SIG-M5 treated with dmso at 0.1 percent for 504 hours (cell line): ENCODE measurements at regions not wholly inside any gene's neighbourhood (a gene's known extent, or its start where the extent isn't known, plus 50 kb on each side); places are given as distances from the start of the nearest gene placed in this dataset.

ENCODE experiments used
- DNase-seq: peaks from one replicate; lab custom pipeline; 2025; ENCODE audit not compliant: unreplicated experiment; lab: John Stamatoyannopoulos, UW

DNA sequence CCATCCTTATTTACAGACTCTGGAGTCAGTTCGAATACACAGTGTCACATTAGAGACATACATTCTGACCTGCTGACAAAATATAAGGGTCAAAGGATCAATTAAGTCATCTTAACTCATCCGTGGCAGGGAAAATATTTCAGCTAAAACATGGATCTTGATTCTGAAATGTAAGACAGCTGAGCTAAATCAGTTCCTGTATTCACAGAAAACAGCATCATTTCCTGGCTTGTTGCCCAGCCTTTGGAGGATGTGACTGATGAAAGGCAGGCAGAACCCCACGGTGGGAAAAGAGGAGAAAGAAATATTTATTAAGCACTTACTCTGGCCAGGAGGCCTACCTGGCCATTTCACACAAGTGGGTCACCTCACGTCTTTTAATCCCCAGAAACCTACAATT is 101.9 kb downstream of the GAS2L3 start:
- DNase-seq: no peak

DNA sequence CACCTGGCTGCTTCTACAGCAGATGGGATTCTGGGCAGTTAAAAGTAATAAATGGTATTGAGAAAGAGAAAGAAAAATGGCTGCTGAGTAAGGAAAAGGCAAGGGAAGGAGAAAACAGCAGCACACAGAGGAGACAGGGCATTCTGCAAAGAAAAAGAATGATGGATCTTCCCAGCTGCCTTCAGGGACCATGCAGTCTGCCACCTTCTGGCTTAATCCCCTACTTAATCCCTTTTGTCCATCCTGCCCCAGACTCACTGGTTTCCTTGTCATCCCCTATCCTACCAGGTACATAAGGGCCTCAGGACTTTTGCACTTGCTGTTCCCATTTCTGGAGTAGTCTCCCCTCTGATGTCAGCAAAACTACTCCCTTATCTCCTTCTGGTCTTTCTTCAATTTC is 107.6 kb downstream of the GAS2L3 start:
- DNase-seq: no peak

DNA sequence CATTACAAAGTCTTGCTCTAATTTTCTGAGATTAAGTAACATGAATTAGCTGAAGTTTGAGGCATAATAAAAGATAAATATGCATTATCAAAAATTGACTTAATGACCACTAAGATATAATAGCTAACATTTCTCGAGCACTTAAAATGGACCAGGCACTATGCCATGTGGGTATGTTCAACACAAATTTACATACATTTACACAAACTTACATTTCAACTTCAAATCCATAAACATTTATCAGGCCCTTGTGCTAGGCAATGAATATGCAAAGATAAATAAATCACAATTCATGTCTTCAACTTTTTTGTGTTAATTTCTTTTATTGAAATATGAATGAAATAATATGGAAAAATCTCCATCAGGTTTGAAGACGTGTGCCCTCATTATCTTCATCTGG is 108.7 kb downstream of the GAS2L3 start:
- DNase-seq: no peak

DNA sequence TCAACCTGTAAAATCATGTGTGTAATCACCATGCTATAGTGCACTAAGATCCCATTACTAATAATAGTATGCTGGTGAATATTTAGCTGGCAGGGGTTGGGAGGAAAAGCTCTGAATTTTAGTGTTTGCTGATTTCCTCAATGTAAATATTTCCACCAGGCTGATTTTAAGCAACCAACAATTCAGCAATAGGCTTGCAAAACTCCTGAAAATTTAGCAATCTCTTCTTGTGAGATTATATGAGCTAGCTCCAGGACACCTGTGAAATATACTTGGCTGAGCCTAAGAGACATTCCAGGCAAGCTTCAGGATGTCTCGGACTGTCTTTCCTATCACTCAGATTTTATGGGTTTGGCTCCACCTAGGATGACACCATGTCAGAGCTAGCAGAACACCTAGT is 106.9 kb upstream of the ANO4 start:
- no peak for DNase-seq

DNA sequence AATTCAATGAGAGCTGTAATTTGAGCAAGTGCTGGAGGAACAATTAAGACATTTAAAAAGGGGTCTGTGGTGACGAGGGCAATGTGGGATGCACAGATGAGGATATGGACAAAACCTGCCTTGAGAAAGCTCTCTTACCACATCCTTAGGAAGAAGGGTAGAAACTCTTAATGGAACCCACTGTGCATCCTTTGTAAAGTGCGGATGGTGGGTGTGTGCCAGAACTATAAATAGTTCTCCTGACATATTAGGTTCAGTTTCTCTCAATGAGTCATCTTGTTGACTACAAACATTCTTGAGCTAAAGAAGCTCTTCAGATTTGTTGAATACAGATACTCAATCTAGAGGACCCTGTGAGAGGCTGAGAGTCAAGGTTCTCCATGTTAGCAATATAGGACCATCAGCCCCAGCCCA is 106.1 kb upstream of the ANO4 start:
- no peak for DNase-seq

DNA sequence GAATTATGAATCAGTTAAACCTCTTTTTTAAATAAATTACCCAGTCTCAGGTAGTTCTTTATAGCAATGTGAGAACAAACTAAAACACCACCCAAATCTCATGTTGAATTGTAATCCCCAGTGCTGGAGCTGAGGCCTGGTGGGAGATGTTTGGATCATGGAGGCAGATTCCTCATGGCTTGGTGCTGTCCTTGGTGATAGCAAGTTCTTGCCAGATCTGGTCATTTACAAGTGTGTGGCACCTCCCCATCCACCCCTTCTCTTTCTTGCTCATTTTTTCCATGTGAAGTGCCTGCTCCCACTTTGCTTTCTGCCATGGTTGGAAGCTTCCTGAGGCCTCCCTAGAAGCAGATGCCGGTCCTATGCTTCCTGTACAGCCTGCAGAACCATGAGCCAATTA is 102.1 kb upstream of the ANO4 start:
- DNase-seq: no peak

DNA sequence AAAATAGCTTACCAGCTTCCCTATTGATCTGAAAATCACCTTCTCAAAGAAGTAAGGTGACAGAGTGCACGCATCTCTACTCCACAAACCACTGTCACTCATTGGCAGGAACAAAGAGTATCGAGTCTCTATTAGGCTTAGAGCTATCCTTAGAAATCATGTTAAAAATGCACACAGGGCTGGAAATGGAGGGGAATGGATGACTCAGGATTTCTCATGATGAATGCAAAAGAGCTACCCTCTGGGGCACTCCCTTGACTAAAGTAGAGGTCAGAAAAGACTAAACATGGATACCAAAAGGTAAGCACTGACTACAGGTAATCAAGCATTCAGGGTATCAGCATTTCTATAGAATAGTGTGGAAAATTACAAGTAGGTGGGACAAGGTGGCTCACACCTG is 96.1 kb upstream of the ANO4 start:
- DNase-seq: no peak

DNA sequence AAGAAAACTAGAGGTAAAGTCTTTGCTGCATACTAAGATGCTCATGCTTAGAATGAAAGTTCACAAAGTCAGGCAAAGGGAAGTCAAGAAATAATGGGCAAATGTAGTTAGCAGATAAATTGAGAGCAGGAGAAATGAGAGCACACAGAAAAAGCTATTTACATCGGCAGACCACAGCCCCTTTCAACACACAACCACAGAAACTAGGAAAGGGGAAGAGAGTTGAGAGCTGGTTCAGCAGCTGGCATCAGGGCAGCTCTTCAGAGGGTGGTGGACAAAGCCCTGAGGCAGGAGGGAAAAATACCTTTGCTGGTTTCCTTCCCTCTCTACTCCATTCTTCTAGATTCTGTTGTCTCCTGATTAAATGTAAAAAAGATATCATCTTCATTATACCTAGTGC is 95.4 kb upstream of the ANO4 start:
- peak; percentile 86 for DNase-seq

DNA sequence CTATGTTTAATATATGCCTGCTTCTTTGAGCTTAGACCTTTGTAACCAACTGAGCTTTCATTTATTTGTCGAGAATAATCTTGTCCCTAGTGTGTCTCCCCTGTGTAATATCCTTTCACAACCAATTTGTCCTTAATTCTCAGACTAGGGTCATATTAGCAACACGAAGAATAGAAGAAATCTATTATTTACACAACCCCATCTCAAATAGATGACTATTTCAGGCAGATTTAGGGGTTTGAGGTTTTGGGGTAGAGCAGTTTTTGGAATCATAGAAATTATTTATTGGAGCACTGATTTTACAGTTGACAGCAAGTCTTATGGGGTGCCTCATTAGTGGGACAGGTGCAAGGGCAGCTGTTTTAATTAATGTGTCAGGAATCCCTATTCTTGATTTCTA is 91.2 kb upstream of the ANO4 start:
- no peak for DNase-seq

DNA sequence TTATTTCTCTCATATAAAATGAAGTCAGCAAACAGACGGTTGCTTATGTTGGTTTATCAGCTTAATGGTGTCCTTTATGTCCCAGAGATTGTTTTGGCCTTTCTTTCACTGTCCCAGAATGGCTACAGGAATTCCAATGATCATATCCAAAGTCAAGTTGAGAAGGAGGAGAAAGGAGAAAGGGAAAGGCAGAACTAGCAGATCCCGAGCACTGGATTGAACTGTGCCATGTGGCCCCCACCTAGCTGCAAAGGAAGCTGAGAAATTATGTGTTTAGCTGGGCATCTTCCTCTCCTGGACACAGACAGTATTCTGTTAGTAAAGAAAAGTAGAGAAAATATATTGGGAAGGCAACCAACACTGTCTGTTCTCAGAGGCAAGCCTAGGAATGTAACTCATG is 90.7 kb upstream of the ANO4 start:
- DNase-seq: no peak

DNA sequence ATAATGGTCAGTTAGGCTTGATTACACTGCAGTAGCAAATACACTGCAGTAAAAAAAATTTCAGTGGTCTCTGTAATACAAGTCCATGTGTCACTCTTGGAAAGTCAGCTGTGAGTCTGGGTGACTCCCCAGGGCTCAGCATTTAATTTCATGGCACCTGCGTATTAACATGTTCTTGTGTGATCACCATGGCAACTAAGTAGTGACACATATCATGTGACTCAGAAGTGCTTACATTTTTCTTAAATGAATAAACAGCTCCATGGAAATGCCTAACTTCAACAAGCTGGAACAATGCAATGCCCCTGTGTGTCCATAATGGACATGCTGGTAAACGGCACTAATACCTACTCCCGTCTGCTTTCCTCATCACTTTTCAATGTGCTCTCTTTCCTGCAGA is 88.5 kb upstream of the ANO4 start:
- DNase-seq: no peak

DNA sequence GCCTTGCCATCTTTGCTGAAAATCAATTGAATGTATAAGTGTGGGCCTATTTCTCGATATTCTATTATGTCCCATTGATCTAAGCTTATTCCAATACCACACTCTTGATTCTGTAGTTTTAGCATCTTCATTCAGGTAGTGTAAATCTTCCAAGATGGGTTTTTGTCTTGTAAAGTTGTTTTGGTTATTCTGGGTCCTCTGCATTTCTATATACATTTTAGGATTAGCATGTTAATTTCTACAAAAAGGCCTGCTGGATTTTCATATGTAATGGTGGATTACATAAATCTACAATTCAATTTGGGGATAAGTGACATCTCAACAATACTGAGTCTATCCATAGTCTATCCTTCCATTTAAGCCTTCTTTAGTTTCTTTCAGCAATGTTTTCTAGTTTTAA is 86.0 kb upstream of the ANO4 start:
- DNase-seq: no peak

DNA sequence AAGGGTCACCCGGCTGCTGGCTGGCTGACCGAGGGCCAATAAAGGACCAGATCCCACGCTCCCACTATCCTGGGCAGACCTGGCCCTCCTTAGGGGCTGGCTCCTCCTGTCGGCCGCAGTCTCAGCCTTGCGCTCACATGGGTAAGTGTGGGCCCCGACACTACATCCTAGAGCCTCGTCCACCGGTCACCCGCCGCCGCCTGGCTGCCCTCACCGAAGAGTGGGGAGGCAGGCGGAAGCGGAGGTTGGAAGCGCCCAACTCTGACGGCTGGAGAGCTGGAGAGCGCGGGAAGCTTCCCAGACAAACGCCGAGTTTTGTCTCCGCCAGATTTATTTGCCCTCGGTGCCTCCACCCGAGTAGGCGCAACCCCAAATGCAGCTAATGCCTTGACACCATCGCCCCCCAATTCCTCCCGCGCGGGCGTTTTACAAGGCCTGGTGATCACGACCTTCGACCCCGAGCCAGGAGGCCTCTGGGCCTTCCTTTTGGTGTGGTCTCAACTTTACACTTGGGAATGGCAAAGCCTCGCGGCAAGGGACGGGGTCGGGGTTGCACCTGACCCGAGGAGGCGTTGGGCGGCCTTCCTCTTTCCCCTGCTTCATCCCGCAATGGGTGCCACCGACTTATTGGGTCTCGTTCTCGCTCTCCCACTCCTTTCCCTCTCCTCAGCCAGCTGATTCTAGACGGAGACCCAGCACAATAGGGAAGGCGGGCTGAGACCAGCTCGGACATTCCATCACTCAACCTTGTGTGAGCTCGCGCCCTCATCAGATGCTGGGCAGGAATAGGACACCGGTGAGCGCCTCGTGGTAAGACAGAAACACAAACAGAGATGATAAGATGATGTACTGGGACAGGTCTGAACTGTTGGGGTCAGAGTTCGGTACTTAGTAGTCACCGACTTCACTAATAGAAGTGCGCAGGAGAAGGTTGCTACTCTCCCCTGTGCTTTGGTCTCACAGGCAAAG is 78.3 kb upstream of the ANO4 start:
- no peak for DNase-seq

DNA sequence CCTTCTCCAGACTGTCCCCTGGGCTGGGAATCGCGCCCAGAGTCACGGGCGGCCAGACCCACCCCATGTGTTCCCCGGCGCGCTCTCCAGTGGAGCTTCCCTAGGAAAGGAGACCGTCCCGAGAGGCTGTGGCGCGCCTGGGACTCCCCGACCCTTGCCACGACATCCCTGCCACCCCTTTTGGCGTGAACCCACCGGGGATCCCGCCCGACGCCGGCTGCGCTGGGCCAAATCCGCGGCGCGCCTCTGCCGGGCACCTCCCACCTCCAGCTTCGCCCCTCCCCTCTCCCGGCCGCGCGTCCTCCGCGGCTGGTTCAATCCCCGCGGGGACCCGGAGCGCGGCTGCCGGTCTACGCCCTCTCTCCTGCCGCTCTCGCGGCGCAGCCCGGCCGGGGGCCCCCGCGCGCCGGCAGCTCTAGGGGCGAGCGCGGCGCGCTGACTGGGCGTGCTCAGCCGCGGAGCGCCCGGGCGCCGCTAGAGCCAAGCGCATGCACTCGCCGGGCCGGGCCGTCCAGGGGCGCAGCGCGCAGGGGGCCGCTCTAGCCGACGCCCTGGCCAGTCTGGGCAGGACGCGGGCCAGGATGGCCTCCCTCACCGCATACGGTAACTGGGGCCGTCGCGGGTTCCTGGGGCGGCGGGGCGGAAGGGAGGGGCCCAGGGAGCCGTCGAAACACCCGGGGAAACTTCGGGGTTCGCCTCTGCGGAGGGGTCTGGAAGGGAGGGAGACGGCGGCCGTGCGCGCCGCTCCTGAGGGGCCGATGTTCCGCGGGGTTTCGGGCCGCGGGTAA is 77.4 kb upstream of the ANO4 start:
- no peak for DNase-seq

DNA sequence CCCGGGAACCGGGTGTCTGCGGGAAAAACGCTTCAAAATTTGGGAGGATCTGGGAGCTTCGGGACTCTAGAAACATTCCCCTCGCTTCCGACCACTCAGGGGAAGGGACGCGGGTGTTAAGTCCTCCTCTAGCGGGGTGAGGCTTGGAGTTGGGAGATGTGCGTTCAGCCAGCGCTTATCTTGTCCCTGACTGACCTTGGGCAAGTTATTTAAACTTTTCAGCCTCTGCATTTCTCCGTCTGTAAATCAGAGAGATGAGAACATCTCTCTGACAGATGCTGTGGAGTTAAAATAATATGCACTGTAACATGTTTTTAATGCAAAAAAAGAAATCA is 76.9 kb upstream of the ANO4 start:
- no peak for DNase-seq

DNA sequence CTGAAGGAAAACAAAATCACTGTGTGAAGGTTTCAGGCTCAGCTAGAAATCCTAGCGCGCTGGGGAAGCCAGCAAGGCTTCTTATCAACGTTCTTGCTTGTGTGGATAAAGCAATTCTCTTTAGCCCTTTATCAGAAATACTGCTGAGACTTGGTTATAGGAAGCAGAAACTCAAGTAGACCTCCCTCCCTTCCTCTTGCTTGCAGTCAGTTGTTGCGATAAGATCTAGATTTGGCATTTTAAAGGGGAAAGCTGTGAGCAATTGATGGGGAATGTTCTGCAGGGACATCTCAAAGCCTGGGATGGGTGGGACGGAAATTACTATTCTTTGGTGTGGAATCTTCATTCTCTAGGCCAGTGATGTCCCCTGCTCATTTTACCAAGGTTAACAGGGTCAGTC is 76.4 kb upstream of the ANO4 start:
- no peak for DNase-seq

DNA sequence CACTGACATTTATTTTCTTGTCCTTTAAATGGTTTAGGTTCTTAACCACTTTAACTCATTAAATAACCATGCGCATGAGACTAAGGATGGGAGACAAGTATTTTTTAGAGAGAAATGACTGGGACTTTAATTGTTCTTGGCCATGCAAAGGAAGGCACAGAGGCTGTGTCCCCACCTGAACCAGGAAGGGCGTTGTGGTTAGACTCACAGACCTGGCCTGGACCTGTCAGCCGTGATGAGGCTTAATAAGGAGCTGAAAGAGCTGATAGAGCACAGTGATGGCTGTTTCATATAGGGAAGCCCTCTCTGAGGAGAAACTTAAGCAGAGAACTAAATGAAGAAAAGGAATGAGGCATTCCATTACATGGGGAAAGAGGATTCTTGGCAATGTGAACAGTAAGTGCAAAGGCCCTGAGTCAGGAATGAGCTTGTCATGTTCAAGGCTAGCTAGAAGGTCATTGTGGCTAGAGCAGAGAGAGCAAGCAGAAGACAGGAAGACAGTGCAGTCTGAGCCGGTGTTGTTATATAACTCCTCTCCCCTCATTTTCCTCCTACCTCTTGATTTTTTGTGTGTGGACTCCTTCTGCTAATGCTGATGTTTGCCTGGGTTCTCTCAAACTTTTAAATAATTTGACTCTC is 74.4 kb upstream of the ANO4 start:
- no peak for DNase-seq

DNA sequence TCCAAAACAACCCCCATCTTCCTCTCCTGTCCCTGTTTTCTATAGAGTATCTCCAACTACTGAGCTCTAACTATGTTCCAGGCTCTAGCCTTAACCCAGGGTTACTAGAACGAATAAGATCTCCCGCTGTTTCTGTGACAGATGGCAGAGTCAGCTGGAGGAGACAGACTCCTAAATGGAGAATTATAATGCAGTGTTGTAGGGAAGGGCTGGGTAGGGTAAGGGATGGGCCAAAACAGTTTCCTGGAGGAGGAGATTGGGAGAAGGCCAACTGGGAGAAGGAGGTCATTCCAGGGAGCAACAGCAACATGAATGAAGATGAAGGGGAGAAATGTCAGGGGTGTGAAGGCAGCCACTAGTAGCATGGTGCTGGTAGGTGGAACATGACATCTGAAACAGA is 73.4 kb upstream of the ANO4 start:
- DNase-seq: no peak

DNA sequence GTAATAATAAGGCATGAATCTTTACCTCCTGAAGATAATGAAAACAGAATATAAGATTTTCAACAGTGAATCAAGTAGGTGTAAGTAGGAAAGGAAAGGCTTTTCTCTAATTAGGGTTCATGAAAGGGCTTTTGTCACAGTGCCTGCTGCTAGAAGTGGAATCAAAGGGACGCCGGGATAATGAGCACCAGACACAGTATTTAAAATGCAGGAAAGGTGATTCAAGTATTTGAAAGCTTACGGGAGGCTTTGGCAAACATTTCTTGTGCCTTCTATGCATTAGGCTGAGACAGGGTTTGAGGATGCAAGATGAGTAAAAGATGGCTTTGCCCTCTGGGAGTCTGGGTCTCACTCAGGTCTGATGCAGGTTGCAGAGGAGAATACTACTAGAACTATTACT is 70.5 kb upstream of the ANO4 start:
- DNase-seq: no peak

DNA sequence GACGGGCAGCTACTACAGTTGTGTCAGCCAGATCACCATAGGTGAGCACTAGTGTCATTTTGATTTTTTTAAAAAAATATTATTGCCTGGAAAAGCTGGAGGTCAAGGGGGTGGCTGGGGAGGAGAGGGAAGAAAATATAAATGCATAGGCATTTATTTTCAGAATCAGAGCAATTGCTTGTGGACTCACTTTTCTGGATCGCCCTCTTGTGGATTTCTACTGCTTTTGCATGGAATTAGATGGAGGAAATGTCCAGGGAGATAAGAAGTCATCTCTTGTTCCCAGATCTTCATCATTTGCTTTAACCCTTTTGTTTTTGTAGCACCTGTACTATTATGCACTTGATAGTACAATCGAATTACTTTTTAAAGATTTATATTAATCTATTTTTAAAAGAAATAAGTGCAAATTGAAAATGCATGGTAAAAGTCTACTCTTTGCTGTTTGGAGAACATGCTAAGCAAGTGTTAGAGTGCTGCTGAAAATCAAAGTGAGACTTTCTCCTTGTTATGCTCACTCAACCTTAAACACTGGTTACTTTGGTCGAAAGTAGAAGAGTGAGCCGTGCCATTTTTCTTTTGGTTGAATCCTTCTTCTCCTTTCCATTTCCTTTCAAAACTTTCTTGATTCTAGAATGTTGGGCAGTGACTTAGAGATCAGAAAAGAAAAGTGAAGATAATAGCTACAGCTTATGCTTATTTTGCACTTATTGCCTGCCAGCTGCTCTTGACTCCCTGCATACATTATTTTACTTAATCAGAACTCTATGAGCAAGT is 60.6 kb upstream of the ANO4 start:
- peak; percentile 36 for DNase-seq

DNA sequence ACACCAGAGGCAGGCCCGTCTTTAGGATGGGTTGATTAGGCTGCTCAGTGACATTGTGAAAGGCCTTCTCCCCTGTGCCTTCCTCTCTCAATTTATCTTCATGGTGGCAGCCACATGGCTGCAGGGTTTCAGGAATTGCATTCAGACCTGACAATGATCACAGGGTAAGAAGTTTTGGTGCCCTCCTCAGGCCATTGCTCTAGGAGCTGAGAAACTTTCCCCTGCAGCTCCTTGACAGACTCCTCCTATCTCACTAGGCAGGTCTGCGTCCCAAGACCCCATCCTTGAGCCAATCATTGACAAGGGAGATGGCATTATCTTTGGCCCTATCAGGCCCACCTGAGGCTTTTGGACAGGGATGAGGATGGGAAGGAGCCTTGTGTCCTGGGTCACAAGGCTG is 57.4 kb upstream of the ANO4 start:
- no peak for DNase-seq
